ENCODE measurements at regions not wholly inside any gene's neighbourhood (a gene's known extent, or its start where the extent isn't known, plus 50 kb on each side); places are given as distances from the start of the nearest gene placed in this dataset.
A peak's percentile ranks its signal among the peaks of the same experiment; 100 is the strongest.

DNA sequence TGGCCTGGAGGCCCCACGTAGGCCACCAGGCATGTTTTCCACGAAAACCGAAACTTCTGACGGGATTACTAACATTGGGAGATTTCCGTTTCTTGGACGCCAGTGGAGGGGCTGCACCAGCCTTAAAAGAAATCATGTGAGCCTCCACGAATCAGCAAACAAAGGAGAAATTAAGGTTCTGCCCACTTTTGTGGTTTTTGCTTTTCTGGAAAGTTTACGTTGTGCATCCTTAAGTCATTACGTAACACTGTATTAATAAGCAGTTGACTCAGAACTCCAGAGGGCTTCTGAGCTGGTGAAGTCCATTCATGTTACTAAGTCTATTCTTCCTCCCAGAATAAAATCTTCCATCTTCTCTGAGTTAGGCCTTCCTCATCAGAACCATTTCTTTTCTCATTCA, 168.5 kb downstream of the PSMG1 start:
- H3K36me3 ChIP-seq (ENCODE audit: control insufficient read depth, insufficient read depth, low read length): no peaks in the 10 kb centered on the region
- peak overlapping the region; percentile 96 for H3K14ac ChIP-seq (replicated peaks; ENCODE audit: low read depth, low read length)
- H3K4ac ChIP-seq (ENCODE audit: low read depth, low read length): peak overlapping the region; percentile 96
- peak overlapping the region; percentile 98 for H2BK120ac ChIP-seq (ENCODE audit: low read depth, low read length)
- H2AK9ac ChIP-seq (replicated peaks; ENCODE audit: low read depth, low read length, poor library complexity): peak overlapping the region; percentile 2
- peaks cover 0 to 3% of the 10 kb centered on the region in 2 experiments; a peak in 1 of 4 replicates for H3K79me1 ChIP-seq (ENCODE audit: low read depth in 1 of 2, low read length in 2 of 2)
- peak overlapping the region; percentile 91 for H3K56ac ChIP-seq (ENCODE audit: extremely low read depth, insufficient read depth, low read length)
- peak overlapping the region; percentile 97 for H3K18ac ChIP-seq (ENCODE audit: low read depth, low read length)
- peak overlapping the region; percentile 86 to 92 for H4K8ac ChIP-seq (ENCODE audit: low read depth in 2 of 2, low read length in 2 of 2)
- no TSS peak for BruUV-seq (replicated peaks)
- ChIA-PET CTCF (interaction anchor here (0.6 kb wide), 1 partner anchor 1122 kb away, joined by 3 read pairs; no protein-coding TSS in a partner anchor), POLR2A (ENCODE audit: unreplicated experiment) (no interaction called here)
- no peaks in the 10 kb centered on the region for H3K9me3 ChIP-seq (ENCODE audit: control insufficient read depth, insufficient read depth, low read length)
- H4K5ac ChIP-seq (ENCODE audit: low read depth, low read length): peak overlapping the region; percentile 95
- intact Hi-C loops (cut with micrococcal nuclease) (loop anchor here (5.0 kb wide), 1 partner anchor 717 kb away; no protein-coding TSS in a partner anchor), dilution Hi-C loops (cut with HindIII; ENCODE audit: low sequenced_read_pairs, unreplicated experiment) (no loop called here), in situ Hi-C loops (cut with MboI; ENCODE audit: low sequenced_read_pairs) (no loop called here)
- peak overlapping the region; percentile 99 for H2BK20ac ChIP-seq (ENCODE audit: low read depth, low read length)
- H2BK5ac ChIP-seq (ENCODE audit: low read depth, low read length, poor library complexity, severe bottlenecking): peak overlapping the region; percentile 99
- peaks cover 15% of the 10 kb centered on the region for H3K4me1 ChIP-seq (ENCODE audit: control insufficient read depth, insufficient read depth, low read length)
- peak overlapping the region; percentile 91; the same call in 1 of the 2 replicates for H2AK5ac ChIP-seq (ENCODE audit: low read depth, low read length)
- ATAC-seq (ENCODE audit: low read depth): peak; percentile 92
- DNase-seq: peak; percentile 99
- H3K4me2 ChIP-seq (ENCODE audit: low read depth, low read length): peak overlapping the region; percentile 80
- no peak for TF ChIP-seq CHD1 (IDR thresholded peaks at IDR 0.05; ENCODE audit: low read depth, low read length)
- TF ChIP-seq CEBPB (IDR thresholded peaks at IDR 0.05; ENCODE audit: low read depth, low read length): peak; percentile 96
- TF ChIP-seq SMC3 (IDR thresholded peaks at IDR 0.05; ENCODE audit: low read depth, low read length): peak; percentile 17; the same call in 1 of the 2 replicates
- peak; percentile 44; the same call in 1 of the 2 replicates for TF ChIP-seq BHLHE40 (IDR thresholded peaks at IDR 0.05; ENCODE audit: low read depth, low read length)
- TF ChIP-seq MAZ (IDR thresholded peaks at IDR 0.05; ENCODE audit: borderline replicate concordance, low read depth, low read length): no peak
- peak; percentile 59; the same call in 1 of the 2 replicates for TF ChIP-seq RFX5 (IDR thresholded peaks at IDR 0.05; ENCODE audit: low read depth, low read length)
- TF ChIP-seq NFE2L2 (IDR thresholded peaks at IDR 0.05; ENCODE audit: low read depth, low read length): peak; percentile 6; the same call in 1 of the 2 replicates
- 0 out of 2 replicates have a peak, but pooled peaks have one; percentile 7 for TF ChIP-seq RAD21 (IDR thresholded peaks at IDR 0.05; ENCODE audit: low read length)
- TF ChIP-seq RCOR1 (IDR thresholded peaks at IDR 0.05; ENCODE audit: insufficient replicate concordance, low read length): no peak
- TF ChIP-seq FOS (IDR thresholded peaks at IDR 0.05; ENCODE audit: low read depth, low read length): peak; percentile 84; the same call in 1 of the 2 replicates
- TF ChIP-seq, protein P1, sequence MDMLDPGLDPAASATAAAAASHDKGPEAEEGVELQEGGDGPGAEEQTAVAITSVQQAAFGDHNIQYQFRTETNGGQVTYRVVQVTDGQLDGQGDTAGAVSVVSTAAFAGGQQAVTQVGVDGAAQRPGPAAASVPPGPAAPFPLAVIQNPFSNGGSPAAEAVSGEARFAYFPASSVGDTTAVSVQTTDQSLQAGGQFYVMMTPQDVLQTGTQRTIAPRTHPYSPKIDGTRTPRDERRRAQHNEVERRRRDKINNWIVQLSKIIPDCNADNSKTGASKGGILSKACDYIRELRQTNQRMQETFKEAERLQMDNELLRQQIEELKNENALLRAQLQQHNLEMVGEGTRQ (IDR thresholded peaks at IDR 0.05; ENCODE audit: low read depth, low read length): peak; percentile 72
- peak overlapping the region; percentile 73 for H2AFZ ChIP-seq (replicated peaks; ENCODE audit: low read length, poor library complexity)
- 0% methylated on average over 5 of the region's 9 CpGs; no CpG with 5 or more reads in 1 of the 2 experiments for WGBS, 2 experiments (ENCODE audit: extremely low coverage in 2 of 2, insufficient read length in 1 of 2)
- peak overlapping the region; percentile 97 for H3K27ac ChIP-seq (ENCODE audit: insufficient read depth, low read length)
- H3K9me1 ChIP-seq (ENCODE audit: insufficient read depth, low read length): peaks cover 19% of the 10 kb centered on the region
- H3K4me3 ChIP-seq (ENCODE audit: insufficient read depth, low read depth, low read length): peak overlapping the region; percentile 3; the same call in 1 of the 2 replicates
- H4K91ac ChIP-seq (ENCODE audit: insufficient read depth, low read depth, low read length): peak overlapping the region; percentile 98
- H3K9ac ChIP-seq (ENCODE audit: low read depth, low read length): peak overlapping the region; percentile 54
- no peaks in the 10 kb centered on the region for H4K20me1 ChIP-seq (ENCODE audit: insufficient read depth, low read length)
- H2BK15ac ChIP-seq (ENCODE audit: low read depth, low read length): peak overlapping the region; percentile 98
- no peaks in the 10 kb centered on the region for H3K27me3 ChIP-seq (ENCODE audit: control insufficient read depth, insufficient read depth, low read length)
- peak overlapping the region; percentile 88 for H3K23ac ChIP-seq (ENCODE audit: low read depth, low read length)
